IPS-18a (cell line): ENCODE measurements at regions not wholly inside any gene's neighbourhood (a gene's known extent, or its start where the extent isn't known, plus 50 kb on each side); places are given as distances from the start of the nearest gene placed in this dataset.

Source experiments
- H3K27ac ChIP-seq: one replicate; pipeline ENCODE4 v1.5.1; 2013; ENCODE audit warnings: low read length
- H3K27me3 ChIP-seq: one replicate; pipeline ENCODE4 v1.6.1; 2013; ENCODE audit warnings: mild to moderate bottlenecking, low read length; ENCODE audit not compliant: control insufficient read depth, insufficient read depth
- H3K36me3 ChIP-seq: one replicate; pipeline ENCODE4 v1.6.1; 2013; ENCODE audit warnings: low read depth, low read length; ENCODE audit not compliant: control insufficient read depth
- H3K4me1 ChIP-seq: one replicate; pipeline ENCODE4 v1.6.1; 2013; ENCODE audit warnings: low read depth, low read length; ENCODE audit not compliant: control insufficient read depth
- H3K4me3 ChIP-seq: one replicate; pipeline ENCODE4 v1.5.1; 2013; ENCODE audit warnings: low read length
- H3K9ac ChIP-seq: one replicate; pipeline ENCODE4 v1.6.1; 2013; ENCODE audit warnings: mild to moderate bottlenecking, low read length, moderate library complexity
- H3K9me3 ChIP-seq: one replicate; pipeline ENCODE4 v1.6.1; 2013; ENCODE audit warnings: low read depth, low read length; ENCODE audit not compliant: control insufficient read depth

GRCh38 chr5:124300815-124301621, 445.4 kb downstream of the ZNF608 start:
- Histone ChIP-seq H3K27ac (no peak overlapping the region), H3K36me3 (no peaks in the 10 kb centered on the region), H3K4me3 (no peak overlapping the region), H3K9ac (no peak overlapping the region), H3K9me3 (no peaks in the 10 kb centered on the region), H3K4me1 (peaks cover 11% of the 10 kb centered on the region), H3K27me3 (no peaks in the 10 kb centered on the region)

DNA sequence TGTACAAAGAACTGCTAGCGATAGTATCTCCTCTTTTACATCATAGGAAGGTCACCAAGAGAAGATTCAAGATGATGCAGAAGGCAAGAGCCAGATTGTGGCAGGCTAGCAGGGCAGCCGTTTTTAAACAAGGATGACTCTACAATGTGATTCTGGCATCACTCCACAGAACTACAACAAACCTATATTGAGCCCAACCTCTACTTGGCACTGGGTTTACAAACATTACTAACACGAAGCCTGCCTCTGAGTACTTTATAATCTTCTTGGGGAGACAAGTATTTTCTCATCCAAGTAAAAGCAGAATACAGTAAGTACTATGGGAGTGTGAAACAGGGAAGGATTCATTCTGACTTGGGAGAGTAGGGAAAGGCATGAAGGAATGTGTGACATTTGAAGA, 448.6 kb downstream of the ZNF608 start:
- H3K27ac ChIP-seq, result no peak overlapping the region
- H3K27me3 ChIP-seq, result no peaks in the 10 kb centered on the region
- no peak overlapping the region for H3K9ac ChIP-seq
- no peaks in the 10 kb centered on the region for H3K9me3 ChIP-seq
- no peaks in the 10 kb centered on the region for H3K36me3 ChIP-seq
- peaks cover 6% of the 10 kb centered on the region for H3K4me1 ChIP-seq
- no peak overlapping the region for H3K4me3 ChIP-seq

- H3K27ac ChIP-seq, result no peak overlapping the region
- no peak overlapping the region for H3K9ac ChIP-seq
- peaks cover 8% of the 10 kb centered on the region for H3K4me1 ChIP-seq
- no peaks in the 10 kb centered on the region for H3K36me3 ChIP-seq
- no peaks in the 10 kb centered on the region for H3K9me3 ChIP-seq
- no peaks in the 10 kb centered on the region for H3K27me3 ChIP-seq
- H3K4me3 ChIP-seq, result no peak overlapping the region
These were observed 454.1 kb downstream of the ZNF608 start for GRCh38 chr5:124292322-124292855.

GRCh38 chr5:124289641-124290311, 456.7 kb downstream of the ZNF608 start:
- H3K27ac ChIP-seq, result no peak overlapping the region
- H3K9ac ChIP-seq, result no peak overlapping the region

GRCh38 chr5:124289130-124289529, 457.3 kb downstream of the ZNF608 start:
- Histone ChIP-seq H3K9ac (no peak overlapping the region), H3K27ac (no peak overlapping the region), H3K9me3 (no peaks in the 10 kb centered on the region), H3K4me3 (no peak overlapping the region), H3K36me3 (no peaks in the 10 kb centered on the region), H3K4me1 (peaks cover 8% of the 10 kb centered on the region), H3K27me3 (no peaks in the 10 kb centered on the region)

More at GRCh38 chr5:124289641-124290311, 456.7 kb downstream of the ZNF608 start:
- no peaks in the 10 kb centered on the region for H3K27me3 ChIP-seq
- no peaks in the 10 kb centered on the region for H3K9me3 ChIP-seq
- no peaks in the 10 kb centered on the region for H3K36me3 ChIP-seq
- H3K4me1 ChIP-seq, result peaks cover 8% of the 10 kb centered on the region
- no peak overlapping the region for H3K4me3 ChIP-seq

GRCh38 chr5:124287813-124288212, 458.6 kb downstream of the ZNF608 start:
- Histone ChIP-seq H3K4me3 (no peak overlapping the region), H3K9ac (no peak overlapping the region), H3K9me3 (no peaks in the 10 kb centered on the region), H3K27ac (no peak overlapping the region), H3K36me3 (no peaks in the 10 kb centered on the region), H3K4me1 (peaks cover 8% of the 10 kb centered on the region), H3K27me3 (no peaks in the 10 kb centered on the region)

DNA sequence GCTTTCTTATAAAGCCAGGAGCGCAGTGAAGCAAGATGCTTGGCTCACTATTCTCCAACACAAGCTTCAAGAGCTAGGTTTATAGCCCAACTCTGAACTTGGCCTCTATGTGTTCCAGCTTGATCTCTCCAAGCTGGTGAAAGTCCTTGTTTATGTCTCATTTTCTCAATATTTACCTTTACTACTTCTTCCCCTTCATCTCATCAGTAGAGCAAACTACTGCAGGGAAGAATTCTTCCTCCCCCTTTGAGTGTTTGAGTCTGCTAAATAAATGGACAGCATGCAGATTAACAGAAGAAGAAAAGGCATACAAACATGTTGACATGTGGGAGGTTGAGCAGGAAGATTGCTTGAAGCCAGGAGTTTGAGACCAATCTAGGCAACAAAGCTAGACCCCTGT, 460.7 kb downstream of the ZNF608 start:
- no peak overlapping the region for H3K4me3 ChIP-seq
- no peak overlapping the region for H3K9ac ChIP-seq
- peaks cover 8% of the 10 kb centered on the region for H3K4me1 ChIP-seq
- H3K27ac ChIP-seq, result no peak overlapping the region
- H3K36me3 ChIP-seq, result no peaks in the 10 kb centered on the region
- H3K9me3 ChIP-seq, result no peaks in the 10 kb centered on the region
- no peaks in the 10 kb centered on the region for H3K27me3 ChIP-seq

DNA sequence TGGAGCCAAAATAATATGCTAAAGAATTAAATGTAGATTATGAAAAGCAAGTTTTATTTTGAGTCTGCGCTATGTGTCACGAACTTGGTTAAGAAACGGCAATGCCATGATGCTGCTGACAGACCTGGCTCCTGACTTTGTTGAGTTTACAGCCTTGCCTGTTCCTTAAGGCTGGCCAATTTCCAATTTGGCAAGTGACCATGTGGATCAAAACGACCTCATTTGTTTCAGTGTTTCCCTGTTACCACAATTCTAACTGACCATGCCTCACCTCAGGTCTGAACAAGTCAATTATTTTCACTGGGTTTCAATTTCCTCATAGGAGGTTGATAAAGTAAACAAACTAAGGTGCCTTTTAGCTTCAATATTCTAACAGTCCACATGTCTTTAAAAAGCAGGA, 461.4 kb downstream of the ZNF608 start:
- no peaks in the 10 kb centered on the region for H3K36me3 ChIP-seq

DNA sequence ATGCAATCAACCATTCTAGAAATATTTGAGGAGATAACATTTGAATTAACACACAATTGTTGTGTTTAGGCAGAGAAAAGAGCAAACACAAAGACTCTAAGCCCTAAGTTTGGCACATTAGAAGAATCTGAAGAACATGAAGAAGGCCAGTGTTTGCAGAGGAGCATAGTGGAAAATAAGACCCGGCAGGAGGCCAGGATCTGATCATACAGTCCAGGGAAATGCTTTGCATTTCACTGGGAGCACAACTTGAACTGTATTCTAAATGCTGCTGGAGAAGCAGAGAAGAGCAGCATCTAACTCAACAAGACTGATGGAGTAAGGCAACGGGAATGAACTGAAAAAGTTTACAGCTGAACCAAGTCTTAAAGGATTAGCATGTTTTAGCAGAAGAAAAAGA, 463.4 kb downstream of the ZNF608 start:
- no peak overlapping the region for H3K4me3 ChIP-seq
- H3K4me1 ChIP-seq, result peaks cover 5% of the 10 kb centered on the region
- no peaks in the 10 kb centered on the region for H3K9me3 ChIP-seq
- no peak overlapping the region for H3K9ac ChIP-seq
- H3K27ac ChIP-seq, result no peak overlapping the region
- H3K27me3 ChIP-seq, result no peaks in the 10 kb centered on the region
- no peaks in the 10 kb centered on the region for H3K36me3 ChIP-seq

More for the DNA sequence above, 461.4 kb downstream of the ZNF608 start:
- H3K9ac ChIP-seq, result no peak overlapping the region
- H3K4me1 ChIP-seq, result peaks cover 3% of the 10 kb centered on the region
- H3K9me3 ChIP-seq, result no peaks in the 10 kb centered on the region
- H3K27me3 ChIP-seq, result no peaks in the 10 kb centered on the region
- H3K4me3 ChIP-seq, result no peak overlapping the region
- no peak overlapping the region for H3K27ac ChIP-seq

DNA sequence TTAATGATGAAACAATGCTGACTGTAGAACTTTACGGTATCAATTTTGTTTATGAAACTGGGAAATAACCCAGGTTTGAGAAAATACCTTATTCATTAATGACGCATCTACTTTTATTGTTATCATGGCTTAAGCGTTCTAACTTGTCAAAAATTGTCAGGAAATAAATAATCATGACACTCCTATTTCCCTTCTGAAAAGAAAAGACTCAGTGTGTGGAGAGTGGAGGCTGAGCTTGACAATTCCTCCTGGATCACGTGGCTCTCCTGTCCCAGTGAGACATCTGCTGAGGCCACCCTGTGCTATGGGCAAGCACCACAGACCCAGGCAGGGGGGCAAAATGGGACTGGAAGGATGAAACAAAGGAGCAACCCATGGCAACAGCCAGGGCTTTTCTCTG, 466.4 kb downstream of the ZNF608 start:
- H3K36me3 ChIP-seq, result no peaks in the 10 kb centered on the region
- H3K9me3 ChIP-seq, result no peaks in the 10 kb centered on the region
- H3K9ac ChIP-seq, result no peak overlapping the region
- H3K27me3 ChIP-seq, result no peaks in the 10 kb centered on the region
- peaks cover 5% of the 10 kb centered on the region for H3K4me1 ChIP-seq
- no peak overlapping the region for H3K4me3 ChIP-seq
- H3K27ac ChIP-seq, result no peak overlapping the region

- no peak overlapping the region for H3K9ac ChIP-seq
- no peak overlapping the region for H3K27ac ChIP-seq
- H3K27me3 ChIP-seq, result no peaks in the 10 kb centered on the region
- no peaks in the 10 kb centered on the region for H3K9me3 ChIP-seq
- no peaks in the 10 kb centered on the region for H3K36me3 ChIP-seq
- H3K4me1 ChIP-seq, result peaks cover 5% of the 10 kb centered on the region
- H3K4me3 ChIP-seq, result no peak overlapping the region
These were observed 467.1 kb downstream of the ZNF608 start for GRCh38 chr5:124279146-124279876.
